DND-41 (cell line): ENCODE measurements at regions not wholly inside any gene's neighbourhood (a gene's known extent, or its start where the extent isn't known, plus 50 kb on each side); places are given as distances from the start of the nearest gene placed in this dataset.
A peak's percentile ranks its signal among the peaks of the same experiment; 100 is the strongest.

ENCODE experiments used
- ATAC-seq: fragments of 200-7000 bp; cut with Tn5 transposase; 3 replicates; pipeline ENCODE4 v1.9.1; 2021; ENCODE audit warnings: low read depth; ENCODE audit not compliant: insufficient read depth
- DNase-seq: peaks from one replicate; pipeline ENCODE4 v3.0.0-alpha.2; 2020
- H2AFZ ChIP-seq: 2 replicates; pipeline ENCODE4 v1.6.0; 2012; ENCODE audit warnings: low read depth, low read length
- H3K27ac ChIP-seq: 2 replicates; pipeline ENCODE4 v1.5.1; 2012; ENCODE audit warnings: low read length, inconsistent platforms
- H3K27me3 ChIP-seq: fragments of 200-600 bp; sonication (generic); 2 replicates; pipeline ENCODE4 v1.6.0; 2012; ENCODE audit warnings: low read length, mild to moderate bottlenecking, inconsistent platforms; ENCODE audit not compliant: insufficient read depth, poor library complexity
- H3K36me3 ChIP-seq: 2 replicates; pipeline ENCODE4 v1.5.1; 2012; ENCODE audit warnings: low read length, inconsistent platforms; ENCODE audit not compliant: insufficient read depth
- H3K4me1 ChIP-seq: 2 replicates; pipeline ENCODE4 v1.5.1; 2012; ENCODE audit warnings: mild to moderate bottlenecking, low read length; ENCODE audit not compliant: insufficient read depth
- H3K4me2 ChIP-seq: 2 replicates; pipeline ENCODE4 v1.6.0; 2012; ENCODE audit warnings: mild to moderate bottlenecking, moderate library complexity, low read length, inconsistent platforms; ENCODE audit not compliant: insufficient read depth
- H3K4me3 ChIP-seq, 2 experiments: fragments of 200-600 bp in 1 of 2; shearing (Covaris generic) in 1 of 2; 2 replicates each; pipeline ENCODE4 v1.5.1; 2012 to 2016; ENCODE audit warnings: inconsistent platforms in 2 of 2, low read length in 2 of 2, mild to moderate bottlenecking in 2 of 2, low read depth in 1 of 2, moderate library complexity in 1 of 2
- H3K79me2 ChIP-seq: 2 replicates; pipeline ENCODE4 v1.6.0; 2012; ENCODE audit warnings: low read length, inconsistent platforms; ENCODE audit not compliant: insufficient read depth
- H3K9ac ChIP-seq: 2 replicates; pipeline ENCODE4 v1.6.0; 2012; ENCODE audit warnings: low read depth, mild to moderate bottlenecking, inconsistent platforms, low read length, moderate library complexity
- H3K9me3 ChIP-seq: 2 replicates; pipeline ENCODE4 v1.5.1; 2012; ENCODE audit warnings: low read length, moderate library complexity, mild to moderate bottlenecking, inconsistent platforms; ENCODE audit not compliant: insufficient read depth, severe bottlenecking
- H4K20me1 ChIP-seq: 2 replicates; pipeline ENCODE4 v1.6.0; 2012; ENCODE audit warnings: low read length; ENCODE audit not compliant: insufficient read depth
- CTCF ChIP-seq: IDR thresholded peaks from 2 replicates; pipeline ENCODE4 v1.5.1; 2012; ENCODE audit warnings: borderline replicate concordance, low read length, moderate library complexity, mild to moderate bottlenecking; ENCODE audit not compliant: poor library complexity, severe bottlenecking; ENCODE audit errors: extremely low read depth
- EZH2 ChIP-seq: IDR thresholded peaks from 3 replicates; pipeline ENCODE4 v1.6.1; 2012; ENCODE audit warnings: borderline replicate concordance, low read depth, mild to moderate bottlenecking, moderate library complexity, low read length, inconsistent platforms; ENCODE audit not compliant: severe bottlenecking

GRCh38 chr11:23112987-23113886 is 253.0 kb upstream of the CCDC179 start:
- peak; percentile 21 for DNase-seq
- H3K79me2 ChIP-seq = no peaks in the 10 kb centered on the region
- peaks cover 2% of the 10 kb centered on the region for H3K9me3 ChIP-seq
- H2AFZ ChIP-seq = no peak overlapping the region
- H3K27ac ChIP-seq = no peak overlapping the region
- H4K20me1 ChIP-seq = no peaks in the 10 kb centered on the region
- no peak overlapping the region for H3K4me2 ChIP-seq
- no peak for TF ChIP-seq EZH2
- peak; percentile 63 for TF ChIP-seq CTCF
- H3K4me1 ChIP-seq = peaks cover 6% of the 10 kb centered on the region; the same call in 1 of the 2 replicates
- H3K9ac ChIP-seq = no peak overlapping the region
- H3K36me3 ChIP-seq = no peaks in the 10 kb centered on the region
- H3K4me3 ChIP-seq = no peak overlapping the region
- no peaks in the 10 kb centered on the region for H3K27me3 ChIP-seq
- peak; percentile 50; the same call in 2 of the 3 replicates for ATAC-seq

GRCh38 chr11:23113887-23114216 is 253.6 kb upstream of the CCDC179 start:
- Histone ChIP-seq H3K9me3 (peaks cover 2% of the 10 kb centered on the region), H4K20me1 (no peaks in the 10 kb centered on the region), H3K27ac (no peak overlapping the region), H3K36me3 (no peaks in the 10 kb centered on the region), H2AFZ (no peak overlapping the region), H3K4me1 (peaks cover 6% of the 10 kb centered on the region; the same call in 1 of the 2 replicates), H3K27me3 (no peaks in the 10 kb centered on the region), H3K4me2 (no peak overlapping the region), H3K9ac (no peak overlapping the region), H3K4me3 (no peak overlapping the region), H3K79me2 (no peaks in the 10 kb centered on the region)
- DNase-seq = no peak
- TF ChIP-seq EZH2 (no peak), CTCF (no peak)
- ATAC-seq = no peak

GRCh38 chr11:23123753-23124152 is 263.5 kb upstream of the CCDC179 start:
- no peak overlapping the region for H3K4me3 ChIP-seq
- no peak overlapping the region for H2AFZ ChIP-seq
- no peak overlapping the region for H3K27ac ChIP-seq
- no peaks in the 10 kb centered on the region for H4K20me1 ChIP-seq
- TF ChIP-seq EZH2 (no peak), CTCF (no peak)
- DNase-seq (no peak), ATAC-seq (no peak)
- no peak overlapping the region for H3K4me2 ChIP-seq
- no peaks in the 10 kb centered on the region for H3K4me1 ChIP-seq
- H3K9me3 ChIP-seq = no peaks in the 10 kb centered on the region
- H3K36me3 ChIP-seq = no peaks in the 10 kb centered on the region
- H3K79me2 ChIP-seq = no peaks in the 10 kb centered on the region
- no peak overlapping the region for H3K9ac ChIP-seq
- H3K27me3 ChIP-seq = no peaks in the 10 kb centered on the region
